ENCODE measurements at regions not wholly inside any gene's neighbourhood (a gene's known extent, or its start where the extent isn't known, plus 50 kb on each side); places are given as distances from the start of the nearest gene placed in this dataset.

GRCh38 chr5:61279725-61280124 is 52.3 kb upstream of the ZSWIM6 start:
- H3K27ac ChIP-seq: no peak overlapping the region
- no peaks in the 10 kb centered on the region for H3K9me3 ChIP-seq
- no peaks in the 10 kb centered on the region for H3K36me3 ChIP-seq
- DNase-seq (ENCODE audit: low spot score): no peak
- no peak for TF ChIP-seq CTCF (IDR thresholded peaks at IDR 0.05)
- no peaks in the 10 kb centered on the region for H3K27me3 ChIP-seq
- H3K4me1 ChIP-seq: peaks cover 0 to 14% of the 10 kb centered on the region in 2 donors
- no peak overlapping the region for H3K4me3 ChIP-seq

- Histone ChIP-seq H3K27ac (no peak overlapping the region), H3K27me3 (no peaks in the 10 kb centered on the region), H3K9me3 (no peaks in the 10 kb centered on the region), H3K4me3 (no peak overlapping the region), H3K36me3 (no peaks in the 10 kb centered on the region), H3K4me1 (peaks cover 0 to 14% of the 10 kb centered on the region in 2 donors)
- DNase-seq (ENCODE audit: low spot score): no peak
- no peak for TF ChIP-seq CTCF (IDR thresholded peaks at IDR 0.05)
These were observed 51.9 kb upstream of the ZSWIM6 start for GRCh38 chr5:61280205-61280604.

GRCh38 chr5:61280761-61281427 is 51.2 kb upstream of the ZSWIM6 start:
- no peak overlapping the region for H3K27ac ChIP-seq
- peaks cover 0 to 14% of the 10 kb centered on the region in 2 donors for H3K4me1 ChIP-seq
- no peak for DNase-seq (ENCODE audit: low spot score)
- H3K9me3 ChIP-seq: no peaks in the 10 kb centered on the region
- TF ChIP-seq CTCF (IDR thresholded peaks at IDR 0.05): no peak
- H3K27me3 ChIP-seq: no peaks in the 10 kb centered on the region
- H3K4me3 ChIP-seq: no peak overlapping the region
- H3K36me3 ChIP-seq: no peaks in the 10 kb centered on the region

GRCh38 chr5:61281686-61282085 is 50.4 kb upstream of the ZSWIM6 start:
- no peak for TF ChIP-seq CTCF (IDR thresholded peaks at IDR 0.05)
- H3K9me3 ChIP-seq: no peaks in the 10 kb centered on the region
- H3K27ac ChIP-seq: no peak overlapping the region
- no peak for DNase-seq (ENCODE audit: low spot score)
- no peak overlapping the region for H3K4me3 ChIP-seq
- H3K36me3 ChIP-seq: no peaks in the 10 kb centered on the region
- H3K27me3 ChIP-seq: no peaks in the 10 kb centered on the region
- peaks cover 0 to 14% of the 10 kb centered on the region in 2 donors for H3K4me1 ChIP-seq

Data from right atrium auricular region (tissue), 2 donors.